Stimulated activated CD4-positive, alpha-beta T cell treated with anti-CD3 and anti-CD28 coated beads, Interleukin-12 subunit alpha, Interleukin-12 subunit beta, amount 100 ng/mL, for 48 hours (primary cell): ENCODE measurements at regions not wholly inside any gene's neighbourhood (a gene's known extent, or its start where the extent isn't known, plus 50 kb on each side); places are given as distances from the start of the nearest gene placed in this dataset.
"Not testable (repeated sequence)": the region's sequence is repeated elsewhere in the genome, so short reads cannot be mapped to it uniquely, and the experiment has no call there.

Experiments used
- DNase-seq, 3 donors: peaks; one replicate each; pipeline ENCODE4 v3.0.0-alpha.2; 2020; ENCODE audit warnings: low read depth in 2 of 3, low spot score in 1 of 3

GRCh38 chr10:117746541-117747448 lies 204.2 kb downstream of the EMX2 start:
- DNase-seq: no peak

GRCh38 chr10:117747636-117748035 lies 205.1 kb downstream of the EMX2 start:
- DNase-seq: no peak

GRCh38 chr10:117748058-117748457 lies 205.5 kb downstream of the EMX2 start:
- DNase-seq: no peak

GRCh38 chr10:117750616-117751015 lies 208.1 kb downstream of the EMX2 start:
- DNase-seq: no peak

- DNase-seq: no peak
Measured at GRCh38 chr10:117751259-117751658, 208.7 kb downstream of the EMX2 start.

- DNase-seq: no peak
Measured at GRCh38 chr10:117752103-117752502, 209.6 kb downstream of the EMX2 start.

GRCh38 chr10:117754770-117755658 lies 212.5 kb downstream of the EMX2 start:
- no peak for DNase-seq

- no peak for DNase-seq
Measured at GRCh38 chr10:117755659-117756014, 213.1 kb downstream of the EMX2 start.

GRCh38 chr10:117757086-117757720 lies 214.7 kb downstream of the EMX2 start:
- DNase-seq: no peak

- no peak for DNase-seq
Measured at GRCh38 chr10:117759266-117759665, 216.7 kb downstream of the EMX2 start.

- no peak for DNase-seq
Measured at GRCh38 chr10:117761695-117762094, 219.1 kb downstream of the EMX2 start.

- DNase-seq: no peak
Measured at GRCh38 chr10:117762126-117762818, 219.7 kb downstream of the EMX2 start.

- DNase-seq: no peak
Measured at GRCh38 chr10:117762819-117763172, 220.2 kb downstream of the EMX2 start.

GRCh38 chr10:117763528-117763927 lies 221.0 kb downstream of the EMX2 start:
- DNase-seq: no peak

- DNase-seq: no peak
Measured at GRCh38 chr10:117768333-117769042, 225.9 kb downstream of the EMX2 start.

GRCh38 chr10:117775526-117775925 lies 233.0 kb downstream of the EMX2 start:
- DNase-seq: no peak

GRCh38 chr10:117777222-117777621 lies 234.7 kb downstream of the EMX2 start:
- DNase-seq: not testable (repeated sequence)

GRCh38 chr10:117778241-117778640 lies 235.7 kb downstream of the EMX2 start:
- DNase-seq: no peak

GRCh38 chr10:117780411-117780810 lies 237.9 kb downstream of the EMX2 start:
- no peak for DNase-seq

- no peak for DNase-seq
Measured at GRCh38 chr10:117781216-117781831, 238.8 kb downstream of the EMX2 start.
